Esophagus squamous epithelium (tissue), 5 donors: ENCODE measurements at regions not wholly inside any gene's neighbourhood (a gene's known extent, or its start where the extent isn't known, plus 50 kb on each side); places are given as distances from the start of the nearest gene placed in this dataset.

Experiments used
- DNase-seq: peaks from one replicate; lab custom pipeline; 2025; lab: John Stamatoyannopoulos, UW
- H3K27ac ChIP-seq, 4 donors: fragments of 200-600 bp; sonication (generic); one replicate each; pipeline ENCODE4 v1.5.1; 2016 to 2019; ENCODE audit warnings: mild to moderate bottlenecking in 1 of 4
- H3K27me3 ChIP-seq, 4 donors: fragments of 200-600 bp; sonication (generic); 1 replicate in 3 of 4; 2 replicates in 1 of 4; pipeline versions ENCODE4 v1.5.1 to v1.6.0; 2017 to 2021; ENCODE audit warnings: antibody characterized with exemption in 1 of 4
- H3K36me3 ChIP-seq, 3 donors: fragments of 200-600 bp; sonication (generic); one replicate each; pipeline ENCODE4 v1.5.1; 2016 to 2019
- H3K4me1 ChIP-seq, 3 donors: fragments of 200-600 bp; sonication (generic); one replicate each; pipeline ENCODE4 v1.5.1; 2017 to 2019
- H3K4me3 ChIP-seq, 4 donors: fragments of 200-600 bp; sonication (generic); 1 replicate in 3 of 4; 2 replicates in 1 of 4; pipeline ENCODE4 v1.5.1; 2016 to 2019; ENCODE audit warnings: mild to moderate bottlenecking in 2 of 4, moderate library complexity in 1 of 4
- H3K9me3 ChIP-seq, 3 donors: fragments of 200-600 bp; sonication (generic); one replicate each; pipeline ENCODE4 v1.5.1; 2016 to 2019
- CTCF ChIP-seq, 6 experiments: fragments of 450-650 bp in 4 of 6; fragments of 200-600 bp in 2 of 6; sonication (generic) in 2 of 6; IDR thresholded peaks; one replicate each; pipeline ENCODE4 v1.5.1; 2016 to 2019; ENCODE audit warnings: antibody characterized with exemption in 6 of 6, mild to moderate bottlenecking in 4 of 6, moderate library complexity in 4 of 6
- POLR2A ChIP-seq, 4 donors: fragments of 450-650 bp; IDR thresholded peaks; one replicate each; pipeline ENCODE4 v1.6.1; 2017; ENCODE audit warnings: antibody characterized with exemption in 4 of 4, mild to moderate bottlenecking in 4 of 4, moderate library complexity in 3 of 4
- WGBS, 2 donors: methylation state at CpG; one replicate each; pipeline ENCODE4 v1.1.5; 2018; 5-methylcytosine and 5-hydroxymethylcytosine counted together
- intact Hi-C: fragments of 100-400 bp; cut with DNase I; formaldehyde crosslinking; loops from one replicate; pipeline ENCODE4 v1.15.0; 2022
- donor health status: DM: yes; HTN: yes; CAD: no.

- Histone ChIP-seq H3K27me3 (no peaks in the 10 kb centered on the region), H3K4me1 (no peaks in the 10 kb centered on the region), H3K27ac (no peak overlapping the region), H3K9me3 (no peaks in the 10 kb centered on the region), H3K4me3 (no peak overlapping the region), H3K36me3 (no peaks in the 10 kb centered on the region)
- TF ChIP-seq POLR2A (IDR thresholded peaks at IDR 0.05): no peak
- no peak for TF ChIP-seq CTCF (IDR thresholded peaks at IDR 0.05)
- intact Hi-C loops: no loop called here
- DNase-seq: no peak
- WGBS, 2 donors: 16 to 30% methylated on average over 3 of the region's 3 CpGs
Observed at GRCh38 chr4:103885152-103885551, 165.4 kb upstream of the TACR3 start.

GRCh38 chr4:103867311-103867710 lies 147.5 kb upstream of the TACR3 start:
- Histone ChIP-seq H3K4me3 (no peak overlapping the region), H3K4me1 (no peaks in the 10 kb centered on the region), H3K27ac (no peak overlapping the region), H3K27me3 (no peaks in the 10 kb centered on the region), H3K36me3 (no peaks in the 10 kb centered on the region), H3K9me3 (no peaks in the 10 kb centered on the region)
- intact Hi-C loops: no loop called here
- WGBS, 2 donors: 83% methylated on average over 1 of the region's 2 CpGs; no CpG with 5 or more reads in 1 of the 2 donors
- TF ChIP-seq CTCF (IDR thresholded peaks at IDR 0.05) (no peak), POLR2A (IDR thresholded peaks at IDR 0.05) (no peak)
- DNase-seq: no peak

- Histone ChIP-seq H3K4me3 (no peak overlapping the region), H3K36me3 (no peaks in the 10 kb centered on the region), H3K9me3 (no peaks in the 10 kb centered on the region), H3K27me3 (no peaks in the 10 kb centered on the region), H3K27ac (no peak overlapping the region), H3K4me1 (no peaks in the 10 kb centered on the region)
- intact Hi-C loops: no loop called here
- no peak for DNase-seq
- TF ChIP-seq CTCF (IDR thresholded peaks at IDR 0.05): no peak
- TF ChIP-seq POLR2A (IDR thresholded peaks at IDR 0.05): no peak
Observed at GRCh38 chr4:103853627-103854026, 133.8 kb upstream of the TACR3 start.

GRCh38 chr4:103853146-103853545 lies 133.4 kb upstream of the TACR3 start:
- no peaks in the 10 kb centered on the region for H3K4me1 ChIP-seq
- H3K36me3 ChIP-seq: no peaks in the 10 kb centered on the region
- DNase-seq: no peak
- 70 to 79% methylated on average over 3 of the region's 3 CpGs for WGBS, 2 donors
- H3K4me3 ChIP-seq: no peak overlapping the region
- H3K9me3 ChIP-seq: no peaks in the 10 kb centered on the region
- no peak for TF ChIP-seq POLR2A (IDR thresholded peaks at IDR 0.05)
- no peak for TF ChIP-seq CTCF (IDR thresholded peaks at IDR 0.05)
- intact Hi-C loops: no loop called here
- H3K27ac ChIP-seq: no peak overlapping the region
- no peaks in the 10 kb centered on the region for H3K27me3 ChIP-seq

- no peak for DNase-seq
- TF ChIP-seq POLR2A (IDR thresholded peaks at IDR 0.05): no peak
- TF ChIP-seq CTCF (IDR thresholded peaks at IDR 0.05): no peak
- Histone ChIP-seq H3K27ac (no peak overlapping the region), H3K27me3 (no peaks in the 10 kb centered on the region), H3K36me3 (no peaks in the 10 kb centered on the region), H3K4me3 (no peak overlapping the region), H3K9me3 (no peaks in the 10 kb centered on the region), H3K4me1 (no peaks in the 10 kb centered on the region)
- intact Hi-C loops: no loop called here
Observed at GRCh38 chr4:103845075-103845474, 125.3 kb upstream of the TACR3 start.
